B cell (primary cell): ENCODE measurements at regions not wholly inside any gene's neighbourhood (a gene's known extent, or its start where the extent isn't known, plus 50 kb on each side); places are given as distances from the start of the nearest gene placed in this dataset.

Experiments used
- ATAC-seq: fragments of 200-7000 bp; cut with Tn5 transposase; one replicate; pipeline ENCODE4 v1.10.0; 2021; ENCODE audit warnings: low read depth, mild to moderate bottlenecking, moderate number of reproducible peaks, moderate library complexity
- CTCF ChIA-PET: fragments of 350-600 bp; sonication (Branson Sonifier 250); formaldehyde crosslinking; loops from one replicate; lab custom pipeline; 2021; ENCODE audit warnings: antibody characterized with exemption, inconsistent platforms; lab: Charles Lee
- POLR2A ChIA-PET: fragments of 350-600 bp; sonication (Branson Sonifier 250); formaldehyde crosslinking; loops from one replicate; lab custom pipeline; 2021; ENCODE audit warnings: antibody characterized with exemption; lab: Charles Lee
- DNase-seq: peaks from one replicate; pipeline ENCODE4 v3.0.0; 2013
- H2AFZ ChIP-seq: 2 replicates; pipeline ENCODE4 v1.6.1; 2012; ENCODE audit warnings: mild to moderate bottlenecking, low read depth, low read length; ENCODE audit not compliant: insufficient read depth, poor library complexity, severe bottlenecking
- H3K27ac ChIP-seq, 2 donors: 1 replicate in 1 of 2; 2 replicates in 1 of 2; pipeline ENCODE4 v1.5.1; 2012 to 2013; ENCODE audit warnings: low read length in 2 of 2, mild to moderate bottlenecking in 2 of 2, moderate library complexity in 1 of 2
- H3K27me3 ChIP-seq, 4 experiments: fragments of 200-600 bp in 1 of 4; sonication (generic) in 1 of 4; replicated peaks in 1 of 4; 1 replicate in 2 of 4; 2 replicates in 2 of 4; pipeline versions ENCODE4 v1.6.1 to v1.7.0; 2013 to 2016; ENCODE audit warnings: low read length in 3 of 4, mild to moderate bottlenecking in 2 of 4, mixed read lengths in 1 of 4, moderate library complexity in 1 of 4; ENCODE audit not compliant: insufficient read depth in 4 of 4, control insufficient read depth in 3 of 4; ENCODE audit errors: control extremely low read depth in 1 of 4
- H3K36me3 ChIP-seq, 2 experiments: replicated peaks in 1 of 2; 1 replicate in 1 of 2; 2 replicates in 1 of 2; pipeline versions ENCODE4 v1.6.1 to v1.7.1; 2013; ENCODE audit warnings: low read length in 1 of 2; ENCODE audit not compliant: insufficient read depth in 2 of 2, control insufficient read depth in 1 of 2; ENCODE audit errors: control extremely low read depth in 1 of 2, extremely low read depth in 1 of 2
- H3K4me1 ChIP-seq, 2 donors: fragments of 200-600 bp in 1 of 2; sonication (generic) in 1 of 2; 1 replicate in 1 of 2; 2 replicates in 1 of 2; pipeline versions ENCODE4 v1.5.1 to v1.6.1; 2013 to 2017; ENCODE audit warnings: low read length in 2 of 2; ENCODE audit not compliant: control insufficient read depth in 2 of 2, insufficient read depth in 2 of 2
- H3K4me2 ChIP-seq: replicated peaks from 2 replicates; pipeline ENCODE3; 2012; ENCODE audit warnings: mild to moderate bottlenecking, low read depth, low read length; ENCODE audit not compliant: poor library complexity, severe bottlenecking
- H3K4me3 ChIP-seq, 5 experiments: fragments of 200-600 bp in 1 of 5; sonication (generic) in 1 of 5; 1 replicate in 3 of 5; 2 replicates in 2 of 5; pipeline versions ENCODE4 v1.5.1 to v1.7.0; 2011 to 2016; ENCODE audit warnings: low read length in 4 of 5, mild to moderate bottlenecking in 4 of 5, low read depth in 2 of 5, control low read depth in 1 of 5, moderate library complexity in 1 of 5; ENCODE audit not compliant: insufficient read depth in 1 of 5; ENCODE audit errors: control extremely low read depth in 1 of 5, extremely low read depth in 1 of 5
- H3K79me2 ChIP-seq: fragments of 200-600 bp; sonication (generic); one replicate; pipeline ENCODE4 v1.6.0; 2016; ENCODE audit warnings: low read length; ENCODE audit not compliant: control insufficient read depth, insufficient read depth
- H3K9ac ChIP-seq: fragments of 200-600 bp; sonication (generic); 2 replicates; pipeline ENCODE4 v1.6.1; 2017; ENCODE audit warnings: mild to moderate bottlenecking, low read length, moderate library complexity
- H3K9me3 ChIP-seq, 3 donors: one replicate each; pipeline versions ENCODE4 v1.6.1 to v1.7.1; 2013; ENCODE audit warnings: low read length in 2 of 3; ENCODE audit not compliant: control insufficient read depth in 2 of 3, insufficient read depth in 1 of 3; ENCODE audit errors: control extremely low read depth in 1 of 3
- H4K20me1 ChIP-seq: 2 replicates; pipeline ENCODE4 v1.6.0; 2012; ENCODE audit warnings: mild to moderate bottlenecking, low read length; ENCODE audit not compliant: insufficient read depth, control insufficient read depth, poor library complexity, severe bottlenecking
- H3K27ac Mint-ChIP-seq: one replicate; pipeline ENCODE4 v1.8.0; 2021; ENCODE audit warnings: mixed read lengths
- H3K27me3 Mint-ChIP-seq: one replicate; pipeline ENCODE4 v1.8.0; 2021; ENCODE audit warnings: mixed read lengths
- H3K4me1 Mint-ChIP-seq: one replicate; pipeline ENCODE4 v1.8.0; 2021; ENCODE audit warnings: mixed read lengths
- H3K4me3 Mint-ChIP-seq: one replicate; pipeline ENCODE4 v1.8.0; 2021; ENCODE audit warnings: mixed read lengths
- H3K9me3 Mint-ChIP-seq: one replicate; pipeline ENCODE4 v1.8.0; 2022; ENCODE audit warnings: mixed read lengths; ENCODE audit not compliant: insufficient read depth
- EZH2 ChIP-seq: IDR thresholded peaks from 2 replicates; pipeline ENCODE4 v1.6.1; 2012; ENCODE audit warnings: borderline replicate concordance, low read depth, mild to moderate bottlenecking, moderate library complexity, low read length; ENCODE audit not compliant: insufficient read depth, poor library complexity, severe bottlenecking
- WGBS: methylation state at CpG from one replicate; pipeline ENCODE4 v1.1.5; 2013; ENCODE audit warnings: missing lambda C conversion rate; ENCODE audit not compliant: insufficient coverage; 5-methylcytosine and 5-hydroxymethylcytosine counted together
- intact Hi-C: fragments of 100-400 bp; cut with micrococcal nuclease; formaldehyde crosslinking; loops from one replicate; pipeline ENCODE4 v1.10.0; 2022
- TF ChIP-seq, protein P1 (sequence below): fragments of 200-600 bp; IDR thresholded peaks from one replicate; pipeline ENCODE4 v1.8.0; 2022; ENCODE audit warnings: antibody characterized with exemption, mild to moderate bottlenecking

DNA sequence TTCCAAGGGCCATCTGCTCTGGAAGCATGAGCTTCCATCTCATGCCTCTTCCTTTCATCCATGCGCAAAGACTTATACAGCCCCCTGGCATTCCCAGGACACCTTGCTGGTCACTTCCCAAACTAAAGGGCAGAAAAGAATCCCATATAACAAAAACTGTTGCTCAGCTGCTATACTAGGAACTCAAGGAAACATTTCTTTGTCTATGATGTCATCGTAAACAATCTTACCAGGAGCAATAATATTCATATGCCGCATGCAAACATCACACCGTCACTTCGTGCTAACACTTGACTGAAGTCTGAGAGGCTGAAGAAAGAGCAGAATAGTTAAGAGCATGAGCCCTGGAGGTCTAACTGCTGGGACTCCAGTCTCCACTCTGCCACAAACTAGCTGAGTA is 50.5 kb upstream of the CDKN3 start:
- intact Hi-C loops: no loop called here
- peaks cover 4% of the 10 kb centered on the region for H3K27me3 Mint-ChIP-seq

More for the DNA sequence above, 50.5 kb upstream of the CDKN3 start:
- Histone ChIP-seq H2AFZ (no peak overlapping the region), H3K4me3 (no peak overlapping the region), H3K27me3 (peaks cover 0 to 9% (median 0%) of the 10 kb centered on the region in 4 experiments), H3K27ac (no peak overlapping the region), H3K79me2 (no peaks in the 10 kb centered on the region), H3K9ac (no peak overlapping the region), H3K4me2 (no peak overlapping the region), H4K20me1 (no peaks in the 10 kb centered on the region), H3K36me3 (no peaks in the 10 kb centered on the region), H3K4me1 (no peaks in the 10 kb centered on the region), H3K9me3 (no peaks in the 10 kb centered on the region)
- CTCF ChIA-PET: interaction anchor here (0.9 to 2.2 kb wide), 2 partner anchors 806 to 1051 kb away, joined by 3 to 8 read pairs; no protein-coding TSS in a partner anchor
- TF ChIP-seq, protein P1, sequence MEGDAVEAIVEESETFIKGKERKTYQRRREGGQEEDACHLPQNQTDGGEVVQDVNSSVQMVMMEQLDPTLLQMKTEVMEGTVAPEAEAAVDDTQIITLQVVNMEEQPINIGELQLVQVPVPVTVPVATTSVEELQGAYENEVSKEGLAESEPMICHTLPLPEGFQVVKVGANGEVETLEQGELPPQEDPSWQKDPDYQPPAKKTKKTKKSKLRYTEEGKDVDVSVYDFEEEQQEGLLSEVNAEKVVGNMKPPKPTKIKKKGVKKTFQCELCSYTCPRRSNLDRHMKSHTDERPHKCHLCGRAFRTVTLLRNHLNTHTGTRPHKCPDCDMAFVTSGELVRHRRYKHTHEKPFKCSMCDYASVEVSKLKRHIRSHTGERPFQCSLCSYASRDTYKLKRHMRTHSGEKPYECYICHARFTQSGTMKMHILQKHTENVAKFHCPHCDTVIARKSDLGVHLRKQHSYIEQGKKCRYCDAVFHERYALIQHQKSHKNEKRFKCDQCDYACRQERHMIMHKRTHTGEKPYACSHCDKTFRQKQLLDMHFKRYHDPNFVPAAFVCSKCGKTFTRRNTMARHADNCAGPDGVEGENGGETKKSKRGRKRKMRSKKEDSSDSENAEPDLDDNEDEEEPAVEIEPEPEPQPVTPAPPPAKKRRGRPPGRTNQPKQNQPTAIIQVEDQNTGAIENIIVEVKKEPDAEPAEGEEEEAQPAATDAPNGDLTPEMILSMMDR: no peak
- TF ChIP-seq EZH2: no peak
- Mint-ChIP-seq H3K27ac (no peak overlapping the region), H3K4me1 (peaks cover 3% of the 10 kb centered on the region), H3K9me3 (no peaks in the 10 kb centered on the region), H3K4me3 (no peak overlapping the region)
- no peak for ATAC-seq
- DNase-seq: no peak
- 100% methylated on average over 1 of the region's 5 CpGs for WGBS
- POLR2A ChIA-PET: no interaction called here
